Astrocyte (in vitro differentiated cells and primary cell): ENCODE measurements at regions not wholly inside any gene's neighbourhood (a gene's known extent, or its start where the extent isn't known, plus 50 kb on each side); places are given as distances from the start of the nearest gene placed in this dataset.

ENCODE experiments used
- DNase-seq: peaks from one replicate; pipeline ENCODE4 v3.0.0-alpha.2; 2010; ENCODE audit warnings: low read depth
- FAIRE-seq: peaks from 2 replicates; lab custom pipeline; 2011; peaks lifted over from hg19 to GRCh38; lab: Jason Lieb, UNC
- H2AFZ ChIP-seq: 2 replicates; pipeline ENCODE4 v1.6.0; 2012; ENCODE audit warnings: low read depth, low read length, inconsistent platforms
- H3K27ac ChIP-seq: 2 replicates; pipeline ENCODE4 v1.5.1; 2011; ENCODE audit warnings: low read depth, low read length, inconsistent platforms
- H3K27me3 ChIP-seq: 2 replicates; pipeline ENCODE4 v1.6.0; 2011; ENCODE audit warnings: low read length, inconsistent platforms; ENCODE audit not compliant: insufficient read depth
- H3K36me3 ChIP-seq: 2 replicates; pipeline ENCODE4 v1.5.1; 2011; ENCODE audit warnings: low read length, inconsistent platforms; ENCODE audit not compliant: insufficient read depth
- H3K4me1 ChIP-seq: 2 replicates; pipeline ENCODE4 v1.5.1; 2011; ENCODE audit warnings: low read length, inconsistent platforms; ENCODE audit not compliant: insufficient read depth
- H3K4me2 ChIP-seq: 2 replicates; pipeline ENCODE4 v1.6.0; 2012; ENCODE audit warnings: low read length, inconsistent platforms
- H3K4me3 ChIP-seq: 2 replicates; pipeline ENCODE4 v1.5.1; 2011; ENCODE audit warnings: low read depth, mild to moderate bottlenecking, low read length, inconsistent platforms; ENCODE audit not compliant: insufficient read depth
- H3K79me2 ChIP-seq: 2 replicates; pipeline ENCODE4 v1.6.0; 2012; ENCODE audit warnings: mild to moderate bottlenecking, low read length, inconsistent platforms; ENCODE audit not compliant: insufficient read depth
- H3K9ac ChIP-seq: 2 replicates; pipeline ENCODE4 v1.6.0; 2012; ENCODE audit warnings: mild to moderate bottlenecking, low read length, inconsistent platforms
- H3K9me3 ChIP-seq: 2 replicates; pipeline ENCODE4 v1.5.1; 2012; ENCODE audit warnings: low read depth, mild to moderate bottlenecking, low read length, inconsistent platforms; ENCODE audit not compliant: insufficient read depth
- H4K20me1 ChIP-seq: 2 replicates; pipeline ENCODE4 v1.6.0; 2012; ENCODE audit warnings: low read length, inconsistent platforms; ENCODE audit not compliant: insufficient read depth
- H3K27ac Mint-ChIP-seq: one replicate; pipeline ENCODE4 v1.8.0; 2021; ENCODE audit warnings: mild to moderate bottlenecking, mixed read lengths; ENCODE audit not compliant: unreplicated experiment
- H3K27me3 Mint-ChIP-seq: one replicate; pipeline ENCODE4 v1.8.0; 2021; ENCODE audit warnings: low read depth, mixed read lengths; ENCODE audit not compliant: unreplicated experiment
- H3K36me3 Mint-ChIP-seq: one replicate; pipeline ENCODE4 v1.8.0; 2021; ENCODE audit warnings: low read depth, mixed read lengths; ENCODE audit not compliant: unreplicated experiment
- H3K4me1 Mint-ChIP-seq: one replicate; pipeline ENCODE4 v1.8.0; 2021; ENCODE audit warnings: low read depth, mixed read lengths; ENCODE audit not compliant: unreplicated experiment
- H3K4me3 Mint-ChIP-seq: one replicate; pipeline ENCODE4 v1.8.0; 2021; ENCODE audit warnings: mild to moderate bottlenecking, moderate library complexity, mixed read lengths; ENCODE audit not compliant: unreplicated experiment
- H3K9me3 Mint-ChIP-seq: one replicate; pipeline ENCODE4 v1.8.0; 2021; ENCODE audit warnings: mild to moderate bottlenecking, mixed read lengths; ENCODE audit not compliant: unreplicated experiment
- EZH2 ChIP-seq: IDR thresholded peaks from 2 replicates; pipeline ENCODE4 v1.6.1; 2012; ENCODE audit warnings: mild to moderate bottlenecking, low read length, inconsistent platforms; ENCODE audit not compliant: insufficient read depth
- TF ChIP-seq, protein P1 (sequence below): IDR thresholded peaks from 2 replicates; pipeline ENCODE4 v1.5.1; 2011; ENCODE audit warnings: low read depth, mild to moderate bottlenecking, inconsistent platforms, low read length, moderate library complexity; ENCODE audit not compliant: insufficient read depth

GRCh38 chr3:106006571-106006970, 137.8 kb upstream of the CBLB start:
- DNase-seq, result no peak
- H3K36me3 Mint-ChIP-seq, result no peaks in the 10 kb centered on the region
- no peak for TF ChIP-seq EZH2
- TF ChIP-seq, protein P1, sequence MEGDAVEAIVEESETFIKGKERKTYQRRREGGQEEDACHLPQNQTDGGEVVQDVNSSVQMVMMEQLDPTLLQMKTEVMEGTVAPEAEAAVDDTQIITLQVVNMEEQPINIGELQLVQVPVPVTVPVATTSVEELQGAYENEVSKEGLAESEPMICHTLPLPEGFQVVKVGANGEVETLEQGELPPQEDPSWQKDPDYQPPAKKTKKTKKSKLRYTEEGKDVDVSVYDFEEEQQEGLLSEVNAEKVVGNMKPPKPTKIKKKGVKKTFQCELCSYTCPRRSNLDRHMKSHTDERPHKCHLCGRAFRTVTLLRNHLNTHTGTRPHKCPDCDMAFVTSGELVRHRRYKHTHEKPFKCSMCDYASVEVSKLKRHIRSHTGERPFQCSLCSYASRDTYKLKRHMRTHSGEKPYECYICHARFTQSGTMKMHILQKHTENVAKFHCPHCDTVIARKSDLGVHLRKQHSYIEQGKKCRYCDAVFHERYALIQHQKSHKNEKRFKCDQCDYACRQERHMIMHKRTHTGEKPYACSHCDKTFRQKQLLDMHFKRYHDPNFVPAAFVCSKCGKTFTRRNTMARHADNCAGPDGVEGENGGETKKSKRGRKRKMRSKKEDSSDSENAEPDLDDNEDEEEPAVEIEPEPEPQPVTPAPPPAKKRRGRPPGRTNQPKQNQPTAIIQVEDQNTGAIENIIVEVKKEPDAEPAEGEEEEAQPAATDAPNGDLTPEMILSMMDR, result no peak
- no peak for FAIRE-seq
- H3K27me3 ChIP-seq, result no peaks in the 10 kb centered on the region
- H3K4me3 ChIP-seq, result no peak overlapping the region
- H3K27me3 Mint-ChIP-seq, result no peaks in the 10 kb centered on the region
- no peak overlapping the region for H3K4me3 Mint-ChIP-seq
- H3K4me1 Mint-ChIP-seq, result peaks cover 10% of the 10 kb centered on the region
- peaks cover 2% of the 10 kb centered on the region for H3K9me3 Mint-ChIP-seq
- H4K20me1 ChIP-seq, result no peaks in the 10 kb centered on the region
- H3K4me2 ChIP-seq, result no peak overlapping the region
- H3K36me3 ChIP-seq, result no peaks in the 10 kb centered on the region
- H3K79me2 ChIP-seq, result no peaks in the 10 kb centered on the region
- H2AFZ ChIP-seq, result no peak overlapping the region
- H3K27ac ChIP-seq, result peak overlapping the region; percentile 90
- H3K9ac ChIP-seq, result no peak overlapping the region
- no peaks in the 10 kb centered on the region for H3K9me3 ChIP-seq
- peaks cover 18% of the 10 kb centered on the region for H3K4me1 ChIP-seq
- H3K27ac Mint-ChIP-seq, result no peak overlapping the region

DNA sequence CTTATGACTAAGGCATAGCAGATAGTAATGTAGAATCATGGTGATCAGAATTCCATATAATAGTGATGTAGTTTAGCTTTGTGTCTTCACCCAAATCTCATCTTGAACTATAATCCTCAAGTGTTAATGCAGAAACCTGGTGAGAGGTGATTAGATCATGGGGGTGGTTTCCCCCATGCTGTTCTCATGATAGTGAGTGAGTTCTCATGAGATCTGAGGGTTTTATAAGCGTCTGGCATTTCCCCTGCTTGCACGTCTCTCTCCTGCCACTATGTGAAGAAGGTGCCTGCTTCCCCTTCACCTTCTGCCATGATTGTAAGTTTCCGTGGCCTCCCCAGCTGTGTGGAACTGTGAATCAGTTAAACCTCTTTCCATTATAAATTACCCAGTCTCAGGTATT, 138.7 kb upstream of the CBLB start:
- FAIRE-seq, result no peak
- H3K9me3 ChIP-seq, result no peaks in the 10 kb centered on the region
- no peak overlapping the region for H3K4me3 ChIP-seq

GRCh38 chr3:106008766-106009165, 140.0 kb upstream of the CBLB start:
- Histone ChIP-seq H3K9ac (no peak overlapping the region), H3K9me3 (no peaks in the 10 kb centered on the region), H3K79me2 (no peaks in the 10 kb centered on the region), H3K4me2 (no peak overlapping the region), H3K27ac (no peak overlapping the region), H3K4me3 (no peak overlapping the region), H3K27me3 (no peaks in the 10 kb centered on the region), H3K4me1 (peaks cover 21% of the 10 kb centered on the region), H4K20me1 (no peaks in the 10 kb centered on the region), H3K36me3 (no peaks in the 10 kb centered on the region), H2AFZ (no peak overlapping the region)
- FAIRE-seq (no peak), DNase-seq (no peak)
- Mint-ChIP-seq H3K36me3 (no peaks in the 10 kb centered on the region), H3K27me3 (no peaks in the 10 kb centered on the region), H3K9me3 (peaks cover 2% of the 10 kb centered on the region), H3K27ac (no peak overlapping the region), H3K4me3 (no peak overlapping the region), H3K4me1 (peaks cover 13% of the 10 kb centered on the region)
- TF ChIP-seq, protein P1, result no peak
- no peak for TF ChIP-seq EZH2

More for the DNA sequence above, 138.7 kb upstream of the CBLB start:
- H2AFZ ChIP-seq, result no peak overlapping the region
- H3K36me3 ChIP-seq, result no peaks in the 10 kb centered on the region
- TF ChIP-seq, protein P1, result no peak
- TF ChIP-seq EZH2, result no peak
- no peak overlapping the region for H3K27ac ChIP-seq
- H3K79me2 ChIP-seq, result no peaks in the 10 kb centered on the region
- H3K27me3 Mint-ChIP-seq, result no peaks in the 10 kb centered on the region
- peaks cover 18% of the 10 kb centered on the region for H3K4me1 ChIP-seq
- no peaks in the 10 kb centered on the region for H3K27me3 ChIP-seq
- H3K27ac Mint-ChIP-seq, result no peak overlapping the region
- H3K9ac ChIP-seq, result no peak overlapping the region
- DNase-seq, result no peak
- H3K36me3 Mint-ChIP-seq, result no peaks in the 10 kb centered on the region
- no peak overlapping the region for H3K4me3 Mint-ChIP-seq
- H3K4me1 Mint-ChIP-seq, result peaks cover 10% of the 10 kb centered on the region
- H3K9me3 Mint-ChIP-seq, result peaks cover 2% of the 10 kb centered on the region
- no peak overlapping the region for H3K4me2 ChIP-seq
- H4K20me1 ChIP-seq, result no peaks in the 10 kb centered on the region
